ENCODE measurements at regions not wholly inside any gene's neighbourhood (a gene's known extent, or its start where the extent isn't known, plus 50 kb on each side); places are given as distances from the start of the nearest gene placed in this dataset.
"Not testable (repeated sequence)": the region's sequence is repeated elsewhere in the genome, so short reads cannot be mapped to it uniquely, and the experiment has no call there.

DNA sequence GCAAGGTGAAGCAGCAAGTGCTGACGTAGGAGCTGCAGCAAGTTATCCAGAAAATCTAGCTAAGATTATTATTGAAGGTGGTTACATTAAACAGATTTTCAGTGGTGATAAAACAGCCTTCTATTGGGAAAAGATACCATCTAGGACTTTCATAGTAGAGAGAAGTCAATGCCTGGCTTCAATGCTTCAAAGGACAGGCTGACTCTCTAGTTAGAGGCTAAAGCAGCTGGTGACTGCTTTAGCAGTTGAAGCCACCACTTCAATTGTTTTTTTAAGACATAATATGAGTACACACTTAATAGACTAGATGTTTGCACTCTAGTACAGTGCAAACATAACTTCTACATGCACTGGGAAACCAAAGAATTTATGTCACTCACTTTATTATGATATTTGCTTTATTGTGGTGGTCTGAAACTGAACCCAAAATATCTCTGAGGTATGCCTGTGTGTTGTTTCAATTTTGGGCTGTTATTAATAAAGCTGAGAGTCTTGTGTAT, 1026.9 kb upstream of the FOXG1 start:
- DNase-seq (ENCODE audit: low read depth, low spot score), result no peak
- H3K4me3 ChIP-seq (ENCODE audit: low read length), result no peak overlapping the region

DNA sequence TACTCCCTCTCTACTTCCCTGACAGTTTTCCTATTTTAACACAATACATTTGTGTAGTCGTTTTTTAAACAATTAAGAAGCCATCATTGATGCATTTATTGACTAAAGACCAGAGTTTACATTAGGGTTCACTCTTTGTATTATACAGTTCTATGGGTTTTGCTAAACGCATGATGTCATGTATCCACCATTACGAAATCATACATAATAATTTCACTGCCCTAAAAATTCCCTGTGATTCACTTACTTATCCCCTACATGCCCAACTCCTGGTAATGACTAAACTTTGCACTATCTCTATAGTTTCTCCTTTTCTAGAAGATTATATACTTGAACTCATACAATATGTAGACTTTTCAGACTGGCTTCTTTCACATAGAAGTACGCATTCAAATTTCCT, 1016.5 kb upstream of the FOXG1 start:
- DNase-seq (ENCODE audit: low read depth, low spot score), result no peak
- H3K4me3 ChIP-seq (ENCODE audit: low read length), result no peak overlapping the region

DNA sequence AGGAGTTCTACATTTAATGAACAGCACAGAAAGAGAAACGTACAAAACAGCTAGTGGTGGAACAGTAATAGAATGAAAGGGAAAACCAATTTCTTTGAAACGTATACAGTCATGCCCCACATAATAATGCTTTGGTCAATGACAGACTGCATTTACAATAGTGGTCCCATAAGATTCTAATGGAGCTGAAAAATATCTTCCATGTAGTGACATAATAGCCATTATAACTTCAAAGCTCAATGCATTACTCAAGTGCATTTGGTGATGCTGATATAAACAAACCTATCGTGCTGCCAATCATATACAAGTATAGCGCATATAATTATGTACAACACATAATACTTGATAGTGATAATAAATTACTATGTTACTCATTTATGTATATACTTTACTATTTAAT, 1008.9 kb upstream of the FOXG1 start:
- H3K4me3 ChIP-seq (ENCODE audit: low read length); DNase-seq (ENCODE audit: low read depth, low spot score): not testable (repeated sequence)

DNA sequence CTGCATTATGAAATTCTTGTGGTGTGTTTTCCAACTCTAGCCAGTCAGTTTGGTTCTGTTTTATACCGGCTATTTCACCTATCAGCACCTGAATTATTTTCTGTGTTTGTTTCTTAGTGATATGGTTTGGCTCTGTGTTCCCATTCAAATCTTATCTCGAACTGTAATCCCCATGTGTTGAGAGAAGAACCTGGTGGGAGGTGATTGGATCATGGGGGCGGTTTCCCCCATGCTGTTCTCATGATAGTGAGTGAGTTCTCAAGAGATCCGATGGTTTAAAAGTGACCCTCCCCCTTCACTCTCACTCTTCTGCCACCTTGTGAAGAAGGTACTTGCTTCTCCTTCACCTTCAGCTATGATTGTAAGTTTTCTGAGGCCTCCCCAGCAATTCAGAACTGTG, 1006.2 kb upstream of the FOXG1 start:
- not testable (repeated sequence) for DNase-seq (ENCODE audit: low read depth, low spot score); H3K4me3 ChIP-seq (ENCODE audit: low read length)

DNA sequence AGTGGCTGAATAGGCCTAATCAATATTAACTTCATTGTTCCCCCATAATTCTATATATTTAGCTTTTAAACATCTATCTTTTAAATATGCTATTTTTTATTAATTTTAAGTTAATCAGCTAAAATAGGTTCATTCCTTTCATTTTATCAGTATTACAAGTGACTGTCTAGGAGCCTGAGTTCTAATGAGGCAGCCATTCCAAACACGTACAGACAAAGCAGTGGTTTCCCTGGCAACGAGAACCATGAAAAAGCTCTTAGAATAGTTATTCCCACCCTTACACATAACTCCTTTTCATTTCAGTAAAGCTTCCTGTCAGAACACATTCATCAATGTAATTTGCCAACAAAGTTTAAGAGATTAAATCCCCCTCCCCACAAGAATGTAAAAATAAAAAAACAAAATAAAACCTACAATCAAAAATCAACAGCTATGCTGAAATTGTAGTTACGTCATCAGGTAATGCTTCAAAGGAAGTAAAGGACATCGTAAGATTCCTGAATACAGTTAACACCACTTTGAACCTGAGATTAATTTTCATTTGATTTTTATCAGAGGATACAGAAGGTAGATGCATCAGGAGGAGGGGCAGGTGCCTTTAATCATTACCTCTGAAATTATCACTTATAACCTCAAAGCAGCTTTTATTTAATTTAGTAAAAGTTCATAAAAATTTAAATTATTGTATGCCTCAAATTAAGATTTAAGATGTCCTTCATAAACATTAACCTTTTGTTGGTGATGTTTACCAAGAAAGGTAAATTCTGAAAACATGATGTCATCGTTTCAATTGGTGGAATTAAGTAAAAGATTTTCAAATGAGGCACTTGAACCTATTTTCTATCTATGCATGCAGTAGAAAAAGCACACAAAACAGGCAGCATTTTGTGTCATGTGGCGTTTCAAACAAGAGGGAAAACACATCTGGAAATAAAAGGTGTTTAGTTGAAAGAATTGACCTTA, 967.2 kb upstream of the FOXG1 start:
- DNase-seq (ENCODE audit: low read depth, low spot score); H3K4me3 ChIP-seq (ENCODE audit: low read length): not testable (repeated sequence)

DNA sequence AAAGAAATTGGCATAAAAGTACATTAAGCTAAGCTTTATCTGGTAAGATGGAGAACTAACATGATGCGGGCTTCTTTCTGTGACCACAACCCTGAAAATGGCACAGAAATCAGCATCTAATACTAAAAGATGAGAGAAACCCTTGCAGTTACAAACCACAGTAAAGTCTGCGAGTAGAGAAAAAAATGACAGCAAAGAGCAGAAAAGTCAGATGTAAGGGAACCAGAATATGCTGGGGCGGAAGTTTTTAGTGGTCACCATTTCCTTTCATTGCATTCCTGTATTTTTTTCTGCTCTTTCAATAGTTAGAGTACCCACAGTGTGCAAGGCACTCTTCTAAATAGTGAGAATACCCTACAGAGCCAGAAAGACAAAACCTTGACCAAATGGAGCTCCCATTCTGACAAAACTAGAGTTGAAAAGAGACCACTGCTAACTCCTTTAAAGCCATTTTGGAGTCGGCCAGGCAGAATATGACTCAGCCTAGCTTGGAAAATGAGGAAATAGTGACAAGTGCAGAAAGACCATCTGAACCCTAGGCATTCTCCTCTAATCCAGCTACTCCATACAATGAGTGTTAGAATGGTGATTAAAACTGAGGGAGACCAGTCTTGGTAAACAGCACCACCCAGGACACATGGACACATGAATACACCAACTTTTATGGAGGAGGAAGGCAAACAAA, 948.7 kb upstream of the FOXG1 start:
- not testable (repeated sequence) for H3K4me3 ChIP-seq (ENCODE audit: low read length)
- DNase-seq (ENCODE audit: low read depth, low spot score), result peak; percentile 86

DNA sequence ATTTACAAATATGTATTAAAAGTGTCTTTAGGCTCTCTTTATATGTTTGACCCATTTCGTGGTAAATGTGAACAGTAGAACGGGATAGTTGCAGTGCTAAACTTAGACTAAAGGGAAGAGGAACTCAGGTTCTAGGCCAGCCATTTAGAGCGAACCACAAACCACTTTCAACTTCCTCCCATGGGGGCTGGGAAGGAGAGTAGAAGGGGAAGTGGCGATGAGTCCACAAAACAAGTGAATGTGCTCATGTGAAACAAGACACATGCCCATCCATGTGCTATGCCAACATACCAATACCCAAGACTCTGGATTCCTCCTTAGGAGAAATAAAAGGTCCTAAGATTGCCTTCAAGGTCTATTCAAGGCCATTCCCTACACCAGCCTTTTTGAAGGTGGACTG, 940.4 kb upstream of the FOXG1 start:
- peak; percentile 67 for DNase-seq (ENCODE audit: low read depth, low spot score)
- not testable (repeated sequence) for H3K4me3 ChIP-seq (ENCODE audit: low read length)

DNA sequence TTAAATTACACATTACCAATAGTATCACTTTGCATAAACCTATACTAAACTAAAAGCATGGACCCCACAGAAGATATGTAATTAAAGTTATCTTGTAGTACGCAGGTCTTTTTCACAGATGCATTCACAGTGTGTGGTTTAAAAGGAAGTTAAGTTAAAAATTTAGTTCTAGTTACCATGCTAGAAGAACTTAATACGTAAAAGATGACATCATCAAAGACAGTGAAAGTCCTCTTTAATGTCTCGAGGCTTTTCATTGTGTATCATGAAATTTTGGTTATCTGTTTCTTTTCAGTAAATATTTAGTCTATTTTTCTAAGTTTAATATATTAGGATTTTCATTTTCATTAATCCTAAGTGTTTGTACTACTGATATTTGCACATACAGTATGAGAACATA, 934.6 kb upstream of the FOXG1 start:
- H3K4me3 ChIP-seq (ENCODE audit: low read length); DNase-seq (ENCODE audit: low read depth, low spot score): not testable (repeated sequence)

DNA sequence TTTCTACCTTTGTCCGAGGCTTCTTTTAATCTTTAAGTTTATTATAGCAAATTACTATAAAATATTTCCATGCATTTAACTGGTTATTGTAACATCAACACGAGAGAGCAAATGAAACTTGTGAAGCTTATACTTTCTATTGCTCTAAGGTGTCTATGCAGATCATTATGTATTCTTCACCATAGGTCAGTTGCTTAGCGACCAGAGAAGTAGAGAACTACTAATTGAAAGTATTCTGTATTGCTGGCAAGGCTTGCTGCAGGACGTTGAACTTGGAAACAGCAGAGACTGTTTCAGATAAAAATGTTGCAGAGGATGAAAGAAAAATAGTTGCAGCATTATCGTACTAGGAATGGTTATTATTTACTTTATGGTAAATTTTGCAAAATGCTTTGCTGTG, 933.6 kb upstream of the FOXG1 start:
- not testable (repeated sequence) for DNase-seq (ENCODE audit: low read depth, low spot score); H3K4me3 ChIP-seq (ENCODE audit: low read length)

DNA sequence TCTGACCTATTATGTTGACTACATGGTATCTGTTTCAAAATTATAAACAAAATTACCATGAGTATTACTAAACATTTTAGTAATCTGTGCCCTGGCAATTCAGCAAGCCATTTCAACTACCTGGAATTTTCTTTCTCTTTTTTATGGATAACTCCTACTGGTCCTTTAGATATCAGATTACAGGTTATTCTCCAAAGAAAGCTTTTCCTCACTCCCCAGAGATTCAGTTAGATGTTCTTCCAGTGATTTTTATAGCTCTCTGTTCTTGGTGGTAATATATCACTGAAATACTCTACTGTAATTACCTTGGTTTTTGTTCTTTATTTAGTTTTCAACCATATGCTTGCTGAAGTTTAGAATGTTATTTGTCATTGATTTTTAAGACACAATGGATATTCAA, 930.2 kb upstream of the FOXG1 start:
- DNase-seq (ENCODE audit: low read depth, low spot score), result no peak
- H3K4me3 ChIP-seq (ENCODE audit: low read length), result no peak overlapping the region

DNA sequence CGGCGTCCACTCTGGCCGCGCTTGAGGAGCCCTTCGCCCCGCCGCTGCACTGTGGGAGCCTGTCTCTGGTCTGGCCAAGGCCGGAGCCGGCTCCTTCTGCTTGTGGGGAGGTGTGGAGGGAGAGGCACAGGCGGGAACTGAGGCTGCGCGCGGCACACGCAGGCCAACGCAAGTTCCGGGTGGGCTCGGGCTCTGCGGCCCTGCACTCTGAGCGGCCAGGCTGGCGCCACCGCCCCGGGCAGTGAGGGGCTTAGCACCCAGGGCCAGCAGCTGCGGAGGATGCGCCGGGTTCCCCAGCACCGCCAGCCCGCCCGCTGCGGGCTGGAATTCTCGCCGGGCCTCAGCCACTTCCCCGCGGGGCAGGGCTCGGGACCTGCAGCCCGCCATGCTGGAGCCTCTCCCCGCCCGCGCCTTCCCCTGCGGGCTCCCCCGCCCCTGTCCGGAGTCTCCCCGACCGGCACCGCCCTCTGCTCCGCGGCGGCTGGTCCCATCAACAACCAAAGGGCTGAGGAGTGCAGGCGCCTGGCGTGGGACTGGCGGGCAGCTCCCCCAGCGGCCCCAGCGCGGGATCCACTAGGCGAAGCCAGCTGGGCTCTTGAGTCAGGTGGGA, 921.2 kb upstream of the FOXG1 start:
- no peak overlapping the region for H3K4me3 ChIP-seq (ENCODE audit: low read length)
- no peak for DNase-seq (ENCODE audit: low read depth, low spot score)

DNA sequence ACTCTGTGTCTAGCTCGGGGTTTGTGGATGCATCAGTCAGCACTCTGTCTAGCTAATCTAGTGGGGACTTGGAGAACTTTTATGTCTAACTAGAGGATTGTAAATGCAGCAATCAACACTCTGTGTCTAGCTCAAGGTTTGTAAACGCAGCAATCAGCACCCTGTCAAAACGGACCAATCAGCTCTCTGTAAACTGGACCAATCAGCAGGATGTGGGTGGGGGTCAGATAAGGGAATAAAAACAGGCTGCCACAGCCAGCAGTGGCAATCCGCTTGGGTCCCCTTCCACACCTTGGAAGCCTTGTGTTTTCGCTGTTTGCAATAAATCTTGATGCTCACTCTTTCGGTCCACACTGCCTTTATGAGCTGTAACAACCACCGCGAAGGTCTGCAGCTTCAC, 920.7 kb upstream of the FOXG1 start:
- no peak overlapping the region for H3K4me3 ChIP-seq (ENCODE audit: low read length)
- no peak for DNase-seq (ENCODE audit: low read depth, low spot score)

DNA sequence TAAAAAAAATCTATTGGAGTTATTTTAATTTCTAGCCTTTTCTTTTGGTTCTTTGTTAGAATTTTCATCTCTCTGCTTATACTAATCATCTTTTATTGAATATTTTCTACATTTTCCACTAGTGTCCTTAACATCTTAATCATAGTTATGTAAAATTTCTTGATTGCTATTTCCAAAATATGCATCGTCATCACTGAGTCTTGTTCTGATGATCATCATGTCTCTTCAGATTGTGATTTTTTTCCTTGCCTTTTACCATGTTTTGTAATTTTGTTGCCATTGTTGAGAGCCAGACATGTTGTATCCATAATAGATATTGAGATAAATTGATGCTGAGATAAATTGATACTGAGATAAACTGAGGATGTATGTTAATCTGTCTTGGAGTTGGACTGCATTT, 919.1 kb upstream of the FOXG1 start:
- not testable (repeated sequence) for H3K4me3 ChIP-seq (ENCODE audit: low read length); DNase-seq (ENCODE audit: low read depth, low spot score)

DNA sequence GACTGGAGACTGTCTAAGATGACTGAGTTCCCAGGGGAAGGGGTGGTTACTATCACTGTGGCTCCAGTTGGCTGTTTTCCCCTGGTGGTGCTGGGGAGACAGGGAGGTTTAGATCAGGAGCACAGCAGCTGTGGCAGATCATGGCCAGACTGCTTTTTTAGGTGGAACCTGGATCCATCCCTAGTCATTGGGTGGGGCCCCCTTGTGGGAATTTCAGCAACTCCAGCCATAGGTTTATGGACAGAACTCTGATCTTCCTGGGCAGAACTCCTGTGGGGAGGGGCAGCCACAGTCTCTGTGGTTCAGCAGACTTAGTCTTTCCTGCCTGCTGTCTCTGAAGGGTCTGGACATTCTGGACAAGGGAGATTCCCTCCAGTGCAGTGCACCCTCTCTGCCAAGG, 917.4 kb upstream of the FOXG1 start:
- not testable (repeated sequence) for H3K4me3 ChIP-seq (ENCODE audit: low read length); DNase-seq (ENCODE audit: low read depth, low spot score)

DNA sequence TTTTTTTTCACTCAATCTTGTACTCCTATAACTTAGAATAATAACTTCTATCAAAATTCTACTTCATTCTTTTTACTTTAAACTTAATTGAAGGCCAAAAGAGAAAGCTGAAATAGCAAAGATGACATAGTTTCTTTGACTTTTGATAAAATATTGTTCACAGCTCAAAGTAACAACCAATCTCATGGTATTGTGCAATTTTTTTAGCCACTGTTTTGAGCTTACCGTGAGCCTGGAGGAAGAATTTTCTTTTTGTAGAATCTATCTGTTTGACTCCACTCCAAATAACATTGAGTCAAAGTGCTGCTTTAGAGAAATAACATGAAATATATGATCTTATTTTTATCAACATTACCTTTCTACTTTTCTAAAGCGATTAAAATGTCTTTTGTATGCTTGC, 903.9 kb upstream of the FOXG1 start:
- H3K4me3 ChIP-seq (ENCODE audit: low read length), result no peak overlapping the region
- DNase-seq (ENCODE audit: low read depth, low spot score), result no peak

DNA sequence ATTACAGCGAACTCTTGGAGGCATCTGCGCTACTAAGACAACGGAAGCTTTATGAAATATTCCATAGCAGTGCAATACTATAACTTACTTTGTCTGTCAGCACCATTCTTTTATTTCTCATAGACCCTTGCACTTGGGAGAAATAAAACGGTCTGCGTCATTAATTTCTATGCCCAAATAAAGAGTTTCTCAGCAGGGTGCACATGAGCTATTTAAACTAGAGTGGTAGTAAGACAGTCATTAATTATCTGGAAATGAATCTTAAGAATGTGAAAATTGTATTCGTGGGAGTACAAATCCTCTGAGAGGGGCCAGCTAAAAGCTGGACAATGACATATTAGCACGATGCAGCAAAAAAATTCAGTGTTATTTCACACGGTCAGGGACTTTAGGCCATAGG, 903.4 kb upstream of the FOXG1 start:
- no peak for DNase-seq (ENCODE audit: low read depth, low spot score)
- no peak overlapping the region for H3K4me3 ChIP-seq (ENCODE audit: low read length)

DNA sequence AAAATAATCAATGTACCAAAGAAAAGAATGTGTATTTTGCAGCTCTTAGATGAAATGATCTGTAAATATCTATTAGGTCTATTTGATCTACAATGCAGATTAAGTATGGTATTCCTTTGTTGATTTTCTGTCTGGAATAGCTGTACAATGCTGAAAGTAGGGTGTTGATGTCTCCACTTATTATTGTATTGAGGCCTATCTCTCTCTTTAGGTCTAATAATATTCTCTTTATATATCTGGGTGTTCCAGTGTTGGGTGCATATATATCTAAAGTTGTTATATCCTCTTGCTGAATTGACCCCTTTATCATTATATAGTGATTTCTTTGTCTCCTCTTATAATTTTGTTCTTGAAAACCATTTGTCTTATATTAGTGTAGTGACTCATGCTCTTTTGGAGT, 885.5 kb upstream of the FOXG1 start:
- no peak for DNase-seq (ENCODE audit: low read depth, low spot score)
- H3K4me3 ChIP-seq (ENCODE audit: low read length), result no peak overlapping the region

DNA sequence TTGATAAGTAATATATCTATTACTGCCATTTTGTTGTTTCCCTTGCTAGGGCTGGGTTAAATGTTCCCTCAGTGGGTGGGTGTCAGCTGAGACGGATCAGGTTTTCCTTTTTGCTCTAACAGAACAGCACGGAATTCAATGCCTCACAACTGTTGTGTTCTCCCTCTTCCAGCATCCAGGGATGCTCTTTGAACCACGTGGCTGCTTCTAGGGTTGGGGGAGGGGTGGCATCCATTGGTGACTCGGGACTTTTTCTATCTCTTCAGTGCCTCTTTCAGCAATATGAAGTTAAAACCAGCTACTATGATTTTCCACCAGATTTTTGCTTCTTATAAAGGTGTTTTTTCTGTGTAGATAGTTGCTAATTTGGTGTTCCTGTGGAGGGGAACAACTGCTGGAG, 884.9 kb upstream of the FOXG1 start:
- H3K4me3 ChIP-seq (ENCODE audit: low read length), result no peak overlapping the region
- DNase-seq (ENCODE audit: low read depth, low spot score), result no peak

DNA sequence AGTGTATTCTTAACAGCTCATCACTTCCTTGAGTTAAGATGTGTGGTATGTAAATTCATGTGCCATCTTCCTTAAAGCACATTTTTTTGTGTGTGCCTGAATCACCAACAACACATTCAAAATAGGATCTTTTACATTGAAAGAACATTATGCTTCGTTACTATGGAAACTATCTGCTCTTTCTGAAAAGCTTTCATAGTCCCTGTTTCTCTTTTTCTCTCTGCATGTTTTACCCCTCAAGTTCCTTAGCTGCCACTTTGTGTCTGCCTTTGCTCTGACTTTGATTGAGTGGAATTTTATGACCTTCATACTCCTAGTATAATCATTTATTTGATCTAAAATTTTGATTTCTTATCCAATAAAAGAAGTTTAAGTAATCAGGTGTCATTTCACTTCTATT, 880.3 kb upstream of the FOXG1 start:
- H3K4me3 ChIP-seq (ENCODE audit: low read length), result no peak overlapping the region
- no peak for DNase-seq (ENCODE audit: low read depth, low spot score)

DNA sequence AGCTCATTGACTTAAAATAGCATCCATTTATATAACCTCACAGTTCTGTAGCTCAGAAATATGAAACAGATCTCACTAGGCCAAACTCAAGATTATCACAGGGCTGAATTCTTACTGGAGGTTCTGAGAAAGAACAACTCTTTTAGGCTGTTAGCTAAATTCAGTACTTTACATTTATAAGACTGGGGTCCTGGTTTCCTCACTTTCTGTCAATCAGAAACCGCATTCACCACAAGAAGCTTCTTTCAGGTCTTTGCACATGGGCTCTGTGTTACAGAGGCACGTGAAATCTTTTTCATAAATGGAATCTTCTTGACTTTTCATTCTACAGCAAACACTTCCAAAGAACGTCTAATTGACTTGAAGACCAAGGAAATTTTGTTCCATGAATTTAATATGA, 876.3 kb upstream of the FOXG1 start:
- no peak overlapping the region for H3K4me3 ChIP-seq (ENCODE audit: low read length)
- DNase-seq (ENCODE audit: low read depth, low spot score), result peak; percentile 37
